Body of pancreas (tissue), 4 donors: ENCODE measurements at regions not wholly inside any gene's neighbourhood (a gene's known extent, or its start where the extent isn't known, plus 50 kb on each side); places are given as distances from the start of the nearest gene placed in this dataset.

Experiments
- POLR2A ChIP-seq, 3 donors: fragments of 450-650 bp; IDR thresholded peaks; one replicate each; pipeline ENCODE4 v1.6.1; 2016; ENCODE audit warnings: antibody characterized with exemption in 3 of 3, mild to moderate bottlenecking in 2 of 3
- TF ChIP-seq, protein P1 (sequence below), 7 experiments: fragments of 450-650 bp in 4 of 7; fragments of 200-600 bp in 3 of 7; sonication (generic) in 3 of 7; IDR thresholded peaks; one replicate each; pipeline ENCODE4 v1.5.1; 2016 to 2019; ENCODE audit warnings: antibody characterized with exemption in 7 of 7

DNA sequence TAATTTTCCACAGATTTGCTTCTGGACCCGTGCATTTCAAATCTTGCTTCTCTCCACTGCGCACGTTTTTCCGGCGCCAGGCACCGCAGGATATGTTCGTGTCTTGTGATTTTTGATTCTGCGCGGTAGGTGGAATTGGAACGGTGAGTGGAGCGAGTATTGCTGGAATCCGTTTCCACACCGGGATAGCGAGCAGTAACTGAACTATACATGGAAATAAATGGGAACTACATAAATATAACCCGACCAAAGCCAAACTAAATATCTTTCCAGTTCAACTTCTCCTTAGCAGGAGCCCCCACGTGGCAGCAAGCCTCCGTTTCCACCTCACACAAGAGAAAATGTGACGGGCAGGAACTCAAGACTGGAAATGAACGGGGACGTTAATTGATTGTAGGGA, 154.0 kb downstream of the SEC14L1 start:
- TF ChIP-seq, protein P1, sequence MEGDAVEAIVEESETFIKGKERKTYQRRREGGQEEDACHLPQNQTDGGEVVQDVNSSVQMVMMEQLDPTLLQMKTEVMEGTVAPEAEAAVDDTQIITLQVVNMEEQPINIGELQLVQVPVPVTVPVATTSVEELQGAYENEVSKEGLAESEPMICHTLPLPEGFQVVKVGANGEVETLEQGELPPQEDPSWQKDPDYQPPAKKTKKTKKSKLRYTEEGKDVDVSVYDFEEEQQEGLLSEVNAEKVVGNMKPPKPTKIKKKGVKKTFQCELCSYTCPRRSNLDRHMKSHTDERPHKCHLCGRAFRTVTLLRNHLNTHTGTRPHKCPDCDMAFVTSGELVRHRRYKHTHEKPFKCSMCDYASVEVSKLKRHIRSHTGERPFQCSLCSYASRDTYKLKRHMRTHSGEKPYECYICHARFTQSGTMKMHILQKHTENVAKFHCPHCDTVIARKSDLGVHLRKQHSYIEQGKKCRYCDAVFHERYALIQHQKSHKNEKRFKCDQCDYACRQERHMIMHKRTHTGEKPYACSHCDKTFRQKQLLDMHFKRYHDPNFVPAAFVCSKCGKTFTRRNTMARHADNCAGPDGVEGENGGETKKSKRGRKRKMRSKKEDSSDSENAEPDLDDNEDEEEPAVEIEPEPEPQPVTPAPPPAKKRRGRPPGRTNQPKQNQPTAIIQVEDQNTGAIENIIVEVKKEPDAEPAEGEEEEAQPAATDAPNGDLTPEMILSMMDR (IDR thresholded peaks at IDR 0.05) = no peak
- no peak for TF ChIP-seq POLR2A (IDR thresholded peaks at IDR 0.05)
